WTC11 (cell line): ENCODE measurements at regions not wholly inside any gene's neighbourhood (a gene's known extent, or its start where the extent isn't known, plus 50 kb on each side); places are given as distances from the start of the nearest gene placed in this dataset.

Experiments used
- ATAC-seq: fragments of 200-7000 bp; cut with Tn5 transposase; 2 replicates; pipeline ENCODE4 v1.10.0; 2021; ENCODE audit warnings: mild to moderate bottlenecking, moderate library complexity
- CTCF ChIA-PET: fragments of 300-600 bp; sonication (Branson Sonifier 250); formaldehyde crosslinking; loops from one replicate; lab custom pipeline; 2021; ENCODE audit warnings: antibody characterized with exemption; lab: Charles Lee
- POLR2A ChIA-PET: fragments of 350-600 bp; sonication (Branson Sonifier 250); formaldehyde crosslinking; loops from one replicate; lab custom pipeline; 2021; ENCODE audit warnings: antibody characterized with exemption; lab: Charles Lee
- DNase-seq: peaks from one replicate; pipeline ENCODE4 v3.0.0; 2021; ENCODE audit warnings: low spot score
- H3K27ac Mint-ChIP-seq: 2 replicates; pipeline ENCODE4 v1.8.0; 2021; ENCODE audit warnings: mixed read lengths
- H3K27me3 Mint-ChIP-seq: 2 replicates; pipeline ENCODE4 v1.8.0; 2021; ENCODE audit warnings: low read depth, mild to moderate bottlenecking, moderate library complexity, mixed read lengths
- H3K36me3 Mint-ChIP-seq: 2 replicates; pipeline ENCODE4 v1.8.0; 2021; ENCODE audit warnings: mixed read lengths
- H3K4me1 Mint-ChIP-seq: 2 replicates; pipeline ENCODE4 v1.8.0; 2022; ENCODE audit warnings: mixed read lengths
- H3K4me3 Mint-ChIP-seq: 2 replicates; pipeline ENCODE4 v1.8.0; 2021; ENCODE audit warnings: mild to moderate bottlenecking, moderate library complexity, mixed read lengths
- H3K9me3 Mint-ChIP-seq: 2 replicates; pipeline ENCODE4 v1.8.0; 2021; ENCODE audit warnings: mixed read lengths
- ATF2 ChIP-seq: sonication (generic); formaldehyde crosslinking; IDR thresholded peaks from 2 replicates; pipeline ENCODE4 v1.8.1; 2022; ENCODE audit warnings: low read depth, missing genetic modification reagents, borderline replicate concordance
- E2F4 ChIP-seq: sonication (generic); formaldehyde crosslinking; IDR thresholded peaks from 2 replicates; pipeline ENCODE4 v1.8.1; 2022; ENCODE audit warnings: low read depth, mild to moderate bottlenecking, moderate library complexity, missing genetic modification reagents, borderline replicate concordance
- EMX1 ChIP-seq: fragments of 250-450 bp; sonication (Bioruptor Pico); IDR thresholded peaks from 2 replicates; pipeline ENCODE4 v1.8.0; 2021; ENCODE audit warnings: mild to moderate bottlenecking
- HMGXB4 ChIP-seq: sonication (generic); formaldehyde crosslinking; IDR thresholded peaks from 2 replicates; pipeline ENCODE4 v1.8.1; 2023; ENCODE audit warnings: mild to moderate bottlenecking, moderate library complexity, missing genetic modification reagents
- IRF1 ChIP-seq: sonication (generic); formaldehyde crosslinking; IDR thresholded peaks from 2 replicates; pipeline ENCODE4 v1.8.0; 2023; ENCODE audit warnings: missing genetic modification reagents
- MLX ChIP-seq: sonication (generic); formaldehyde crosslinking; IDR thresholded peaks from 2 replicates; pipeline ENCODE4 v1.8.1; 2023; ENCODE audit warnings: mild to moderate bottlenecking, missing genetic modification reagents, moderate library complexity
- PRDM15 ChIP-seq: sonication (generic); formaldehyde crosslinking; IDR thresholded peaks from 2 replicates; pipeline ENCODE4 v1.8.0; 2022; ENCODE audit warnings: missing genetic modification reagents
- STAT6 ChIP-seq: sonication (generic); formaldehyde crosslinking; conservative IDR thresholded peaks from 2 replicates; pipeline ENCODE4 v1.8.1; 2023; ENCODE audit warnings: mild to moderate bottlenecking, low read depth, missing genetic modification reagents, moderate library complexity
- USF2 ChIP-seq: sonication (generic); formaldehyde crosslinking; IDR thresholded peaks from 2 replicates; pipeline ENCODE4 v1.8.1; 2023; ENCODE audit warnings: mild to moderate bottlenecking, missing genetic modification reagents, moderate library complexity
- ZNF121 ChIP-seq: sonication (generic); formaldehyde crosslinking; IDR thresholded peaks from 2 replicates; pipeline ENCODE4 v1.8.0; 2023; ENCODE audit warnings: missing genetic modification reagents
- ZNF263 ChIP-seq: sonication (generic); formaldehyde crosslinking; IDR thresholded peaks from 2 replicates; pipeline ENCODE4 v1.8.1; 2022; ENCODE audit warnings: low read depth, mild to moderate bottlenecking, moderate library complexity, missing genetic modification reagents

GRCh38 chr9:129476821-129477611 lies 143.9 kb downstream of the C9orf50 start (continued):
- TF ChIP-seq STAT6 (CRISPR knock-in tag) = no peak
- no peak for TF ChIP-seq EMX1 (CRISPR knock-in tag)
- no peak for TF ChIP-seq ZNF121 (CRISPR knock-in tag)
- TF ChIP-seq PRDM15 (CRISPR knock-in tag) = no peak
- TF ChIP-seq IRF1 (CRISPR knock-in tag) = no peak

GRCh38 chr9:129474740-129475404 lies 146.0 kb downstream of the C9orf50 start:
- ATAC-seq (no peak), DNase-seq (no peak)
- Mint-ChIP-seq H3K4me1 (peaks cover 26% of the 10 kb centered on the region), H3K9me3 (peaks cover 8% of the 10 kb centered on the region), H3K27me3 (peaks cover 40% of the 10 kb centered on the region), H3K27ac (no peak overlapping the region), H3K36me3 (peaks cover 4% of the 10 kb centered on the region; the same call in 1 of the 2 replicates)
- TF ChIP-seq USF2 (CRISPR knock-in tag) (peak; percentile 49), ZNF263 (no peak), HMGXB4 (CRISPR knock-in tag) (no peak), ATF2 (CRISPR knock-in tag) (no peak), E2F4 (CRISPR knock-in tag) (no peak), MLX (CRISPR knock-in tag) (no peak), IRF1 (CRISPR knock-in tag) (no peak)
- TF ChIP-seq, all 79 proteins: peak for 1
- CTCF ChIA-PET = interaction anchor here (0.9 to 1.2 kb wide), 3 partner anchors 55 to 343 kb away, joined by 3 read pairs; no protein-coding TSS in a partner anchor
- POLR2A ChIA-PET = interaction anchor here (1.8 kb wide), 1 partner anchor 15 kb away, joined by 5 read pairs; no protein-coding TSS in a partner anchor
- no peak overlapping the region for H3K4me3 Mint-ChIP-seq
